IMR-90 (cell line): ENCODE measurements at regions not wholly inside any gene's neighbourhood (a gene's known extent, or its start where the extent isn't known, plus 50 kb on each side); places are given as distances from the start of the nearest gene placed in this dataset.

ENCODE experiments used
- ATAC-seq: fragments of 200-7000 bp; cut with Tn5 transposase; 2 replicates; pipeline ENCODE4 v1.9.1; 2020; ENCODE audit warnings: low read depth, mild to moderate bottlenecking, moderate library complexity
- BruUV-seq: library from RNA; stranded (reverse); fragments of 400-500 nt; replicated peaks from 2 replicates; lab custom pipeline; 2021; lab: Mats Ljungman, UMichigan
- CTCF ChIA-PET: fragments of 300-600 bp; formaldehyde crosslinking; extraction: SDS; loops from one replicate; lab custom pipeline; 2021; ENCODE audit warnings: antibody characterized with exemption; lab: Yijun Ruan, JAX
- POLR2A ChIA-PET: fragments of 300-600 bp; sonication (Branson Sonifier 250); formaldehyde crosslinking; loops from one replicate; lab custom pipeline; 2022; ENCODE audit warnings: antibody characterized with exemption; ENCODE audit not compliant: unreplicated experiment; lab: Charles Lee
- DNase-seq: peaks from one replicate; pipeline ENCODE4 v3.0.0; 2013
- H2AFZ ChIP-seq: replicated peaks from 2 replicates; pipeline ENCODE3; 2013; ENCODE audit warnings: low read length, mild to moderate bottlenecking; ENCODE audit not compliant: poor library complexity
- H2AK5ac ChIP-seq: 2 replicates; pipeline ENCODE4 v1.6.1; 2013; ENCODE audit warnings: low read depth, low read length, inconsistent platforms
- H2AK9ac ChIP-seq: replicated peaks from 2 replicates; pipeline ENCODE3; 2013; ENCODE audit warnings: mild to moderate bottlenecking, low read depth, low read length, moderate library complexity; ENCODE audit not compliant: poor library complexity
- H2BK120ac ChIP-seq: 2 replicates; pipeline ENCODE4 v1.6.1; 2013; ENCODE audit warnings: low read depth, low read length, inconsistent platforms
- H2BK15ac ChIP-seq: 3 replicates; pipeline ENCODE4 v1.6.1; 2013; ENCODE audit warnings: low read depth, low read length, inconsistent platforms
- H2BK20ac ChIP-seq: 2 replicates; pipeline ENCODE4 v1.6.1; 2013; ENCODE audit warnings: low read depth, mild to moderate bottlenecking, inconsistent platforms, low read length, moderate library complexity
- H2BK5ac ChIP-seq: 2 replicates; pipeline ENCODE4 v1.6.1; 2013; ENCODE audit warnings: mild to moderate bottlenecking, low read depth, low read length, inconsistent platforms; ENCODE audit not compliant: poor library complexity, severe bottlenecking
- H3K14ac ChIP-seq: replicated peaks from 2 replicates; pipeline ENCODE4 v1.6.1; 2013; ENCODE audit warnings: low read depth, low read length, inconsistent platforms
- H3K18ac ChIP-seq: 2 replicates; pipeline ENCODE4 v1.6.1; 2013; ENCODE audit warnings: low read depth, low read length, control low read depth
- H3K23ac ChIP-seq: 2 replicates; pipeline ENCODE4 v1.6.1; 2013; ENCODE audit warnings: low read depth, low read length, inconsistent platforms
- H3K27ac ChIP-seq: 2 replicates; pipeline ENCODE4 v1.5.1; 2013; ENCODE audit warnings: mild to moderate bottlenecking, control low read depth, low read length; ENCODE audit not compliant: insufficient read depth
- H3K27me3 ChIP-seq: 2 replicates; pipeline ENCODE4 v1.6.1; 2013; ENCODE audit warnings: low read length; ENCODE audit not compliant: control insufficient read depth, insufficient read depth
- H3K36me3 ChIP-seq: 2 replicates; pipeline ENCODE4 v1.6.1; 2013; ENCODE audit warnings: low read length, mixed read lengths; ENCODE audit not compliant: control insufficient read depth, insufficient read depth
- H3K4ac ChIP-seq: 2 replicates; pipeline ENCODE4 v1.6.1; 2013; ENCODE audit warnings: low read depth, low read length, inconsistent platforms
- H3K4me1 ChIP-seq: 2 replicates; pipeline ENCODE4 v1.6.1; 2013; ENCODE audit warnings: low read length, mixed read lengths; ENCODE audit not compliant: control insufficient read depth, insufficient read depth
- H3K4me2 ChIP-seq: 2 replicates; pipeline ENCODE4 v1.6.1; 2013; ENCODE audit warnings: low read depth, mild to moderate bottlenecking, control low read depth, low read length, moderate library complexity
- H3K4me3 ChIP-seq: 2 replicates; pipeline ENCODE4 v1.5.1; 2013; ENCODE audit warnings: low read depth, mild to moderate bottlenecking, control low read depth, low read length, moderate library complexity; ENCODE audit not compliant: insufficient read depth
- H3K56ac ChIP-seq: 2 replicates; pipeline ENCODE4 v1.6.1; 2013; ENCODE audit warnings: low read length, inconsistent platforms; ENCODE audit not compliant: insufficient read depth; ENCODE audit errors: extremely low read depth
- H3K79me1 ChIP-seq, 2 experiments: 2 replicates each; pipeline ENCODE4 v1.6.1; 2013; ENCODE audit warnings: low read length in 2 of 2, inconsistent platforms in 1 of 2, low read depth in 1 of 2
- H3K9ac ChIP-seq: 2 replicates; pipeline ENCODE4 v1.6.1; 2013; ENCODE audit warnings: low read depth, low read length, control low read depth
- H3K9me1 ChIP-seq: 2 replicates; pipeline ENCODE4 v1.6.1; 2013; ENCODE audit warnings: low read length, inconsistent platforms; ENCODE audit not compliant: insufficient read depth
- H3K9me3 ChIP-seq: 2 replicates; pipeline ENCODE4 v1.6.1; 2013; ENCODE audit warnings: low read length; ENCODE audit not compliant: control insufficient read depth, insufficient read depth
- H4K20me1 ChIP-seq: 2 replicates; pipeline ENCODE4 v1.6.1; 2013; ENCODE audit warnings: low read length, inconsistent platforms; ENCODE audit not compliant: insufficient read depth
- H4K5ac ChIP-seq: 2 replicates; pipeline ENCODE4 v1.6.1; 2013; ENCODE audit warnings: mild to moderate bottlenecking, low read depth, low read length, control low read depth
- H4K8ac ChIP-seq, 2 experiments: 2 replicates each; pipeline ENCODE4 v1.6.1; 2013; ENCODE audit warnings: low read depth in 2 of 2, low read length in 2 of 2, control low read depth in 1 of 2, inconsistent platforms in 1 of 2
- H4K91ac ChIP-seq: 2 replicates; pipeline ENCODE4 v1.6.1; 2013; ENCODE audit warnings: low read depth, low read length, inconsistent platforms; ENCODE audit not compliant: insufficient read depth
- BHLHE40 ChIP-seq: fragments of 150-350 bp; IDR thresholded peaks from 2 replicates; pipeline ENCODE4 v1.6.1; 2016; ENCODE audit warnings: mild to moderate bottlenecking, low read depth, low read length
- CEBPB ChIP-seq: IDR thresholded peaks from 2 replicates; pipeline ENCODE4 v1.6.1; 2012; ENCODE audit warnings: low read depth, low read length, improper control_type of control experiment
- CHD1 ChIP-seq: IDR thresholded peaks from 2 replicates; pipeline ENCODE4 v1.6.1; 2012; ENCODE audit warnings: low read depth, low read length, improper control_type of control experiment
- FOS ChIP-seq: fragments of 150-350 bp; IDR thresholded peaks from 2 replicates; pipeline ENCODE4 v1.6.1; 2016; ENCODE audit warnings: low read depth, low read length
- MAFK ChIP-seq: IDR thresholded peaks from 2 replicates; pipeline ENCODE4 v1.6.1; 2012; ENCODE audit warnings: low read depth, low read length, improper control_type of control experiment
- MAZ ChIP-seq: IDR thresholded peaks from 2 replicates; pipeline ENCODE4 v1.6.1; 2012; ENCODE audit warnings: low read depth, mild to moderate bottlenecking, low read length, improper control_type of control experiment, moderate library complexity, borderline replicate concordance
- MXI1 ChIP-seq: IDR thresholded peaks from 2 replicates; pipeline ENCODE4 v1.6.1; 2012; ENCODE audit warnings: low read depth, mild to moderate bottlenecking, low read length, moderate library complexity, borderline replicate concordance
- NFE2L2 ChIP-seq: fragments of 150-350 bp; IDR thresholded peaks from 2 replicates; pipeline ENCODE4 v1.6.1; 2016; ENCODE audit warnings: low read depth, mild to moderate bottlenecking, low read length
- POLR2A ChIP-seq: IDR thresholded peaks from 2 replicates; pipeline ENCODE4 v1.6.1; 2012; ENCODE audit warnings: mild to moderate bottlenecking, low read depth, low read length
- RAD21 ChIP-seq: IDR thresholded peaks from 2 replicates; pipeline ENCODE4 v1.6.1; 2012; ENCODE audit warnings: low read length, improper control_type of control experiment
- RCOR1 ChIP-seq: IDR thresholded peaks from 2 replicates; pipeline ENCODE4 v1.6.1; 2012; ENCODE audit warnings: mild to moderate bottlenecking, low read length, improper control_type of control experiment; ENCODE audit not compliant: insufficient replicate concordance
- RFX5 ChIP-seq: IDR thresholded peaks from 2 replicates; pipeline ENCODE4 v1.8.0; 2012; ENCODE audit warnings: low read depth, mild to moderate bottlenecking, low read length, moderate library complexity
- SMC3 ChIP-seq: fragments of 150-350 bp; IDR thresholded peaks from 2 replicates; pipeline ENCODE4 v1.6.1; 2016; ENCODE audit warnings: low read depth, mild to moderate bottlenecking, antibody characterized with exemption, low read length, moderate library complexity
- WGBS, 2 experiments: methylation state at CpG; one replicate each; pipeline versions ENCODE4 v1.1.5 to v1.1.7; 2013; ENCODE audit warnings: missing lambda C conversion rate in 2 of 2; ENCODE audit not compliant: insufficient read length in 1 of 2; ENCODE audit errors: extremely low coverage in 2 of 2; 5-methylcytosine and 5-hydroxymethylcytosine counted together
- dilution Hi-C: fragments of 300-500 bp; cut with HindIII; formaldehyde crosslinking; loops from one replicate; pipeline ENCODE4 v1.14.3; 2018; ENCODE audit warnings: low sequenced_read_pairs; ENCODE audit not compliant: unreplicated experiment
- in situ Hi-C: fragments of 300-500 bp; cut with MboI; formaldehyde crosslinking; loops from 3 replicates; pipeline ENCODE4 v1.14.3; 2019; ENCODE audit warnings: low sequenced_read_pairs, inconsistent platforms, mixed read lengths
- intact Hi-C: fragments of 100-400 bp; cut with micrococcal nuclease; formaldehyde crosslinking; loops from 2 replicates; pipeline ENCODE4 v1.10.0; 2022
- TF ChIP-seq, protein P1 (sequence below): fragments of 150-350 bp; IDR thresholded peaks from 2 replicates; pipeline ENCODE4 v1.6.1; 2017; ENCODE audit warnings: mild to moderate bottlenecking, antibody characterized with exemption, low read length, low read depth
- TF ChIP-seq, protein P2 (sequence below): fragments of 150-350 bp; IDR thresholded peaks from 2 replicates; pipeline ENCODE4 v1.6.1; 2016; ENCODE audit warnings: low read depth, mild to moderate bottlenecking, low read length, moderate library complexity, borderline replicate concordance
- TF ChIP-seq, protein P3 (sequence below): conservative IDR thresholded peaks from 2 replicates; pipeline ENCODE4 v1.5.1; 2012; ENCODE audit warnings: mild to moderate bottlenecking, low read depth, low read length, improper control_type of control experiment

DNA sequence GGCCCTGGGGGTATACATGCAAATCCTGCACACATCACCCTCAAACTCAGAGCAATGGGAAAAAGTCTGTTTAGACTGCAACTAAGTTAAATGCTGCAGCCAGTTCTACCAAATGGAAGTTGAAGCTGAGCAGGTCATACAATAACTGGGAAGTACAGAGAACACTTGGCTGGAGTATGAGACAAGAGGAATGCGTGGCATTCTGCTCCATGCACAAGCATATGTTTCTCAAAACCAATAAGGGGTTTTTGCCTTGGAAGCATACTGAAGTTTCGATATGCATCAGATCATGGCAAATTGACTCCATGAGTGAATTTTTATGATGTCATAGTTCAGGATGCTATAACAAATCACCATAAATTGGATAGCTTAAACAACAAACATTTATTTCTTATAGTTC, 193.8 kb downstream of the COL12A1 start:
- Histone ChIP-seq H3K23ac (no peak overlapping the region), H2AFZ (no peak overlapping the region), H4K8ac (no peak overlapping the region), H2BK20ac (no peak overlapping the region), H2BK15ac (no peak overlapping the region), H3K27ac (no peak overlapping the region), H3K36me3 (no peaks in the 10 kb centered on the region), H3K9me3 (no peaks in the 10 kb centered on the region), H3K4me2 (no peak overlapping the region), H3K9ac (no peak overlapping the region), H4K5ac (no peak overlapping the region), H2AK9ac (no peak overlapping the region), H3K56ac (no peak overlapping the region), H4K91ac (no peak overlapping the region), H3K4me3 (no peak overlapping the region), H3K4ac (no peak overlapping the region), H3K14ac (no peak overlapping the region), H3K79me1 (no peaks in the 10 kb centered on the region), H2BK5ac (no peak overlapping the region), H3K4me1 (no peaks in the 10 kb centered on the region), H3K27me3 (no peaks in the 10 kb centered on the region), H4K20me1 (no peaks in the 10 kb centered on the region), H3K9me1 (no peaks in the 10 kb centered on the region), H2AK5ac (no peak overlapping the region), H3K18ac (no peak overlapping the region), H2BK120ac (no peak overlapping the region)
- no TSS peak for BruUV-seq
- no CpG with 5 or more reads among the region's 2 CpGs for WGBS, 2 experiments
- peak; percentile 66 for ATAC-seq
- CTCF ChIA-PET, result no interaction called here
- intact Hi-C loops, result no loop called here
- peak; percentile 44 for DNase-seq
- dilution Hi-C loops, result no loop called here
- in situ Hi-C loops, result no loop called here
- TF ChIP-seq CHD1, result no peak
- no peak for TF ChIP-seq FOS
- TF ChIP-seq RAD21, result no peak
- no peak for TF ChIP-seq SMC3
- TF ChIP-seq CEBPB, result no peak
- TF ChIP-seq, protein P1, sequence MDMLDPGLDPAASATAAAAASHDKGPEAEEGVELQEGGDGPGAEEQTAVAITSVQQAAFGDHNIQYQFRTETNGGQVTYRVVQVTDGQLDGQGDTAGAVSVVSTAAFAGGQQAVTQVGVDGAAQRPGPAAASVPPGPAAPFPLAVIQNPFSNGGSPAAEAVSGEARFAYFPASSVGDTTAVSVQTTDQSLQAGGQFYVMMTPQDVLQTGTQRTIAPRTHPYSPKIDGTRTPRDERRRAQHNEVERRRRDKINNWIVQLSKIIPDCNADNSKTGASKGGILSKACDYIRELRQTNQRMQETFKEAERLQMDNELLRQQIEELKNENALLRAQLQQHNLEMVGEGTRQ, result no peak
- TF ChIP-seq RFX5, result no peak
- TF ChIP-seq RCOR1, result no peak
- TF ChIP-seq MAFK, result no peak
- TF ChIP-seq, protein P2, sequence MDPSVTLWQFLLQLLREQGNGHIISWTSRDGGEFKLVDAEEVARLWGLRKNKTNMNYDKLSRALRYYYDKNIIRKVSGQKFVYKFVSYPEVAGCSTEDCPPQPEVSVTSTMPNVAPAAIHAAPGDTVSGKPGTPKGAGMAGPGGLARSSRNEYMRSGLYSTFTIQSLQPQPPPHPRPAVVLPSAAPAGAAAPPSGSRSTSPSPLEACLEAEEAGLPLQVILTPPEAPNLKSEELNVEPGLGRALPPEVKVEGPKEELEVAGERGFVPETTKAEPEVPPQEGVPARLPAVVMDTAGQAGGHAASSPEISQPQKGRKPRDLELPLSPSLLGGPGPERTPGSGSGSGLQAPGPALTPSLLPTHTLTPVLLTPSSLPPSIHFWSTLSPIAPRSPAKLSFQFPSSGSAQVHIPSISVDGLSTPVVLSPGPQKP, result no peak
- no peak for TF ChIP-seq NFE2L2
- no peak for TF ChIP-seq POLR2A
- no peak for TF ChIP-seq MXI1
- TF ChIP-seq, protein P3, sequence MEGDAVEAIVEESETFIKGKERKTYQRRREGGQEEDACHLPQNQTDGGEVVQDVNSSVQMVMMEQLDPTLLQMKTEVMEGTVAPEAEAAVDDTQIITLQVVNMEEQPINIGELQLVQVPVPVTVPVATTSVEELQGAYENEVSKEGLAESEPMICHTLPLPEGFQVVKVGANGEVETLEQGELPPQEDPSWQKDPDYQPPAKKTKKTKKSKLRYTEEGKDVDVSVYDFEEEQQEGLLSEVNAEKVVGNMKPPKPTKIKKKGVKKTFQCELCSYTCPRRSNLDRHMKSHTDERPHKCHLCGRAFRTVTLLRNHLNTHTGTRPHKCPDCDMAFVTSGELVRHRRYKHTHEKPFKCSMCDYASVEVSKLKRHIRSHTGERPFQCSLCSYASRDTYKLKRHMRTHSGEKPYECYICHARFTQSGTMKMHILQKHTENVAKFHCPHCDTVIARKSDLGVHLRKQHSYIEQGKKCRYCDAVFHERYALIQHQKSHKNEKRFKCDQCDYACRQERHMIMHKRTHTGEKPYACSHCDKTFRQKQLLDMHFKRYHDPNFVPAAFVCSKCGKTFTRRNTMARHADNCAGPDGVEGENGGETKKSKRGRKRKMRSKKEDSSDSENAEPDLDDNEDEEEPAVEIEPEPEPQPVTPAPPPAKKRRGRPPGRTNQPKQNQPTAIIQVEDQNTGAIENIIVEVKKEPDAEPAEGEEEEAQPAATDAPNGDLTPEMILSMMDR, result no peak
- no peak for TF ChIP-seq MAZ
- no peak for TF ChIP-seq BHLHE40
- POLR2A ChIA-PET, result no interaction called here
